Keratinocyte (primary cell): ENCODE measurements at regions not wholly inside any gene's neighbourhood (a gene's known extent, or its start where the extent isn't known, plus 50 kb on each side); places are given as distances from the start of the nearest gene placed in this dataset.

Experiments used
- DNase-seq: peaks from one replicate; pipeline ENCODE4 v3.0.0-alpha.2; 2011; ENCODE audit warnings: low read depth, missing footprints, low spot score
- FAIRE-seq: peaks from 2 replicates; lab custom pipeline; 2011; peaks lifted over from hg19 to GRCh38; lab: Jason Lieb, UNC
- H2AFZ ChIP-seq: 2 replicates; pipeline ENCODE4 v1.6.0; 2012; ENCODE audit warnings: low read length, control low read depth, inconsistent platforms; ENCODE audit not compliant: control insufficient read depth
- H3K27ac ChIP-seq: 2 replicates; pipeline ENCODE4 v1.5.1; 2011; ENCODE audit warnings: low read length; ENCODE audit not compliant: control insufficient read depth, insufficient read depth
- H3K27me3 ChIP-seq: 3 replicates; pipeline ENCODE4 v1.6.0; 2011; ENCODE audit warnings: low read length; ENCODE audit not compliant: control insufficient read depth, insufficient read depth; ENCODE audit errors: extremely low read depth
- H3K36me3 ChIP-seq, 2 experiments: 2 replicates in 1 of 2; 3 replicates in 1 of 2; pipeline ENCODE4 v1.5.1; 2011; ENCODE audit warnings: low read length in 2 of 2, mild to moderate bottlenecking in 1 of 2; ENCODE audit not compliant: control insufficient read depth in 2 of 2, insufficient read depth in 2 of 2; ENCODE audit errors: extremely low read depth in 1 of 2
- H3K4me1 ChIP-seq: 3 replicates; pipeline ENCODE4 v1.5.1; 2011; ENCODE audit warnings: low read length; ENCODE audit not compliant: control insufficient read depth, insufficient read depth; ENCODE audit errors: extremely low read depth
- H3K4me2 ChIP-seq: 3 replicates; pipeline ENCODE4 v1.6.0; 2011; ENCODE audit warnings: low read depth, low read length; ENCODE audit not compliant: control insufficient read depth, insufficient read depth; ENCODE audit errors: extremely low read depth
- H3K4me3 ChIP-seq, 3 experiments: fragments of 200-600 bp in 1 of 3; sonication (generic) in 1 of 3; 2 replicates in 2 of 3; 3 replicates in 1 of 3; pipeline ENCODE4 v1.5.1; 2011 to 2016; ENCODE audit warnings: low read length in 3 of 3, mild to moderate bottlenecking in 3 of 3, control low read depth in 2 of 3, inconsistent platforms in 1 of 3, low read depth in 1 of 3, mixed read lengths in 1 of 3, mixed run types in 1 of 3, moderate library complexity in 1 of 3; ENCODE audit not compliant: control insufficient read depth in 2 of 3, insufficient read depth in 2 of 3; ENCODE audit errors: extremely low read depth in 1 of 3
- H3K79me2 ChIP-seq: 2 replicates; pipeline ENCODE4 v1.6.0; 2012; ENCODE audit warnings: low read length; ENCODE audit not compliant: control insufficient read depth, insufficient read depth
- H3K9ac ChIP-seq: 3 replicates; pipeline ENCODE4 v1.6.0; 2011; ENCODE audit warnings: low read length; ENCODE audit not compliant: control insufficient read depth, insufficient read depth; ENCODE audit errors: extremely low read depth
- H3K9me1 ChIP-seq: 3 replicates; pipeline ENCODE4 v1.6.0; 2011; ENCODE audit warnings: low read length; ENCODE audit not compliant: control insufficient read depth, insufficient read depth; ENCODE audit errors: extremely low read depth
- H3K9me3 ChIP-seq: 2 replicates; pipeline ENCODE4 v1.5.1; 2012; ENCODE audit warnings: low read depth, low read length; ENCODE audit not compliant: control insufficient read depth
- H4K20me1 ChIP-seq: 3 replicates; pipeline ENCODE4 v1.6.0; 2011; ENCODE audit warnings: low read length; ENCODE audit not compliant: control insufficient read depth, insufficient read depth; ENCODE audit errors: extremely low read depth
- CTCF ChIP-seq, 3 experiments: IDR thresholded peaks in 1 of 3; conservative IDR thresholded peaks in 1 of 3; optimal IDR thresholded peaks in 1 of 3; 2 replicates in 2 of 3; 3 replicates in 1 of 3; pipeline versions ENCODE3 to v1.5.1; 2011; ENCODE audit warnings: low read length in 3 of 3, mild to moderate bottlenecking in 3 of 3, moderate library complexity in 2 of 3, control low read depth in 1 of 3, inconsistent platforms in 1 of 3; ENCODE audit not compliant: insufficient read depth in 2 of 3; ENCODE audit errors: extremely low read depth in 1 of 3
- EZH2 ChIP-seq: IDR thresholded peaks from one replicate; pipeline ENCODE4 v1.6.1; 2012; ENCODE audit warnings: inconsistent platforms, mild to moderate bottlenecking, low read length, moderate library complexity
- dilution Hi-C: fragments of 300-500 bp; cut with MboI; formaldehyde crosslinking; loops from one replicate; pipeline ENCODE4 v1.7.0; 2020; ENCODE audit warnings: low sequenced_read_pairs; ENCODE audit not compliant: extremely low pct_ligation_motif_present

- Histone ChIP-seq H3K27ac (no peak overlapping the region), H4K20me1 (no peaks in the 10 kb centered on the region), H3K79me2 (no peaks in the 10 kb centered on the region), H3K9ac (no peak overlapping the region), H3K9me1 (no peaks in the 10 kb centered on the region), H3K4me2 (no peak overlapping the region), H3K36me3 (no peaks in the 10 kb centered on the region), H3K4me3 (no peak overlapping the region), H3K9me3 (no peaks in the 10 kb centered on the region), H2AFZ (no peak overlapping the region), H3K4me1 (no peaks in the 10 kb centered on the region), H3K27me3 (no peaks in the 10 kb centered on the region)
- FAIRE-seq: no peak
- no peak for DNase-seq
- TF ChIP-seq EZH2 (no peak), CTCF (optimal IDR thresholded peaks at IDR 0.05 in 1 of 3, IDR thresholded peaks at IDR 0.05 in 1 of 3, conservative IDR thresholded peaks at IDR 0.05 in 1 of 3; ENCODE audit: extremely low read depth in 1 of 3, insufficient read depth in 2 of 3, low read length in 3 of 3) (no peak)
- dilution Hi-C loops: no loop called here
Observed at GRCh38 chr12:125255935-125256633, 190.8 kb downstream of the AACS start.

DNA sequence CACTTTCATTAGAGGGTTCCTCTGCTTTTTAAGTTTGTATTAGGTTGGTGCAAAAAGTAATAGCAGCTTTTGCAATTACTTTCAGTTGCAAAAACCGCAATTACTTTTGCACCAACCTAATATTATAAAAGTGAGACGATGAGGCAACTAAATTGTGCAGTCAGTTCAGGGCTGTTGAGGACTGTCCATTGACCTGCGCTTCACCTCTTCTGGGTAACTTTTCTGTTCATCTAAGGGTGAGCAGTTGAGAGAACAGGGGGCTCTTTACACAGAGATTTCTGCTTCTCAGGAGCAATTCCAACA, 191.3 kb downstream of the AACS start:
- Histone ChIP-seq H3K27me3 (no peaks in the 10 kb centered on the region), H4K20me1 (no peaks in the 10 kb centered on the region), H3K79me2 (no peaks in the 10 kb centered on the region), H2AFZ (no peak overlapping the region), H3K9ac (no peak overlapping the region), H3K4me2 (no peak overlapping the region), H3K27ac (no peak overlapping the region), H3K4me1 (no peaks in the 10 kb centered on the region), H3K4me3 (no peak overlapping the region), H3K9me1 (no peaks in the 10 kb centered on the region), H3K36me3 (no peaks in the 10 kb centered on the region), H3K9me3 (no peaks in the 10 kb centered on the region)
- FAIRE-seq (no peak), DNase-seq (no peak)
- dilution Hi-C loops: no loop called here
- TF ChIP-seq EZH2 (no peak), CTCF (optimal IDR thresholded peaks at IDR 0.05 in 1 of 3, IDR thresholded peaks at IDR 0.05 in 1 of 3, conservative IDR thresholded peaks at IDR 0.05 in 1 of 3; ENCODE audit: extremely low read depth in 1 of 3, insufficient read depth in 2 of 3, low read length in 3 of 3) (no peak)
